ENCODE measurements at regions not wholly inside any gene's neighbourhood (a gene's known extent, or its start where the extent isn't known, plus 50 kb on each side); places are given as distances from the start of the nearest gene placed in this dataset.
"Not testable (repeated sequence)": the region's sequence is repeated elsewhere in the genome, so short reads cannot be mapped to it uniquely, and the experiment has no call there.

DNA sequence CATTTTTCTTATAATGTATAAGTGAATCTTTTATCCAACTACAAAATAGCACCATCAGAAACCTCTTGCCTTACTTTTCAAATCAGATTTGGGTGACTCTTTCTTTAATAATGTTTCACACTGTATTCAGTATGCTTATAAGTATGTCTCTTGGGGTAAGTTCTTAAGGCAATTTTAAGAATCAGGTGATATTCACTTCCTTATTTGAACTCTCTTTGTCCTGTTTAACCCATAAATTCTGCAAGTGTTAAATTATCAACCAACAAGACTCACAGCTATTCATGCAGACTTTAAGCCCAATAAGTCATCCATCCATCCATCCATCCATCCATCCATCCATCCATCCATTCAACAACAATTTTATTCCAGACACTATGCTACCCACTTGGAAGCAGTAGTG lies 142.7 kb upstream of the FBXL17 start:
- no peak for DNase-seq

DNA sequence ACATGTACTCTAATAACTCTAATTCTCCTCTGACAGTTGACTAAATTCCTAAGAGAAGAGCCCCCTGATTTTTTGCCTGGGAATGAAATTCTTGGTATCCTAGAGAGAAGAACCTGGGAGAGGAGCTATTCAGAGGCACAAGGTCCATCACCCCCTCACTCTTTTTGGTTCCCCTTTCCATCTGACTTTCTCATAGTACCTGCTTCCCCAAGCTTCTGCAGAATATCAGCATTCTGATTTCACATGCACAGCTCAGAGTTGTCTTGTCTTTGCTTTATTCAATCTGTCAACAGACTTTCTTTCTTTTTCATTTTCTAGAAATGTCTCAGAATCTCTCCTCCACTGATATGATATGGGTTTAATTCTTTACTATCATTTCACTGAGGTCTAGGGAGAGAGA lies 141.5 kb upstream of the FBXL17 start:
- DNase-seq, result no peak

DNA sequence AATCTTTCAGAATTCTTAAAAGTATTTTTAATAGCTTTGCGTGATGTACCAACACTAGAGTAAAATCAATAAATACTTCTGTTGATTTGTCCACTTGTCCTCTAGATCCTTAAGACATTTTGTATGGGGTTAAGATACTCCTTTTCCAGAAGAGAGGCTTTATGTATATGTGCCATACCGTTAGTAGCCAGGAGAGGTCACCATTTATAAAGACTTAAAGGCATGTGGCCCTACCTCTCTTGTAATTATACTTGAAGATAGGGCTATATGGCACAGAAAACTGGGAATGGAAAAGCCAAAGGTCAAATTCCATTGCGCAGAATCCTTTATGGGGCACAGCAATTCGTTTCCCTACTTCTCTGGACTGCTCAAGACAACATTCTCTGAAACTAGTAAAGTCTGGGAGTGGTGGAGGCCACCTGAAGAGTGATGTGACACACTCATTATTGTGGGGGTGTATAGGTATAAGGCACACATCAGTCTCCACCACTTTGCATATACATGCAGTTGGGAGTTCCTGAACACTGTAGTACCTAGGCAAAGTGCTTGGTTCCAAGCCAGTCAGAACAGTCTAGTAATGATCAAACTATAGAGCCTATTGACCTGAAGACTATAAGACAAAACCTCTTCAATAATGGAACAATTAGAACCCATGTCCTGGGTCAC lies 140.1 kb upstream of the FBXL17 start:
- DNase-seq, result peak; percentile 78

DNA sequence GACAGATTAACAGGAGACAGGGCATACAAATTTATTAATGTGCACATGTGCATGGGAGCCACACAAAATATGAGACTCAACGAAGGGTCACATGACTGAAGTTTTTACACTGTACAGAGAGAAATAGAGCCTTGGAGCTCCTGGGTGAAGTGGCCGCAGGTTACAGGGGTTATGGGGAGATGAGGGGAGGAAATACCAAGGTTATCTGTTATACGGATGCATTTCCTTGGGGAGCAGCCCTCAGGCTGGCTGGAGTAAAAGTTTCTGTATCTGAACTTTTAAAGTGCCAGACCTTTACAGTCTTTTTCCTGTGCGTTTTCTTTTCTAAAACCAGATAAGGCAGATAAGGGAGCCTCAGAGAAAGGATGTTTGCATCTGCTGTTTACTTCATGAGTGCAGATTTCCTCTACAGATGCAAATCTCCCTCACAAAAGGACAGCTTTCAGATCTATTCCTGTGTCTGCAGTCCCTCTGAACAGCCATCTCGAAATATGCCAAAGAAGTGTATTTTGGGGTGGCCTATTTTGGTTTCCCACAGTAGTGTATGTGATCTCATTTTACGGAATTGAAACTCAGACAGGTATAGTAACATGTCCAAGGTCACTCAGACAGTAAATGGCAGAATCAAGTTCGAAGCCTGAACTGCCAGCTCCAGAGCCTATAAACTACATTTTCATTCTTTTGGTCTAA lies 139.3 kb upstream of the FBXL17 start:
- DNase-seq, result no peak

DNA sequence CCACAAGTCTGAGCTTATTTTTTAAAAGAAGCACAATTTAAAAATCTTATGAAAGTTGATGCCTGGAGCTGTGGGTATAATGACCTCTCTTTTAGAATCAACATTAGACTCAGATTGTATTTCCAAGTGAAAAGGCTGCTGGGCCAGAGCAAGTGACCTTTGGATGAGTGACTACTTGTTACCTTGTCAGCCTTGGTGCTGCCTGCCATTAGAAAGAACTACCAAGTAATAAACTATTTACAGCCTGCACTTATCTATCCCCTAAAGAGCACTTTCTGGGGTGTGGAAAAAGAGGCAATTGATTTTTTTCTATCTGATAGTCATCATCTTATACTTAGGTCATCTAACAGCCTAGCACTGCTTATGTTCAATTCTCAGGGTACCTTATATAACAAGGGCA lies 134.9 kb upstream of the FBXL17 start:
- DNase-seq, result no peak

DNA sequence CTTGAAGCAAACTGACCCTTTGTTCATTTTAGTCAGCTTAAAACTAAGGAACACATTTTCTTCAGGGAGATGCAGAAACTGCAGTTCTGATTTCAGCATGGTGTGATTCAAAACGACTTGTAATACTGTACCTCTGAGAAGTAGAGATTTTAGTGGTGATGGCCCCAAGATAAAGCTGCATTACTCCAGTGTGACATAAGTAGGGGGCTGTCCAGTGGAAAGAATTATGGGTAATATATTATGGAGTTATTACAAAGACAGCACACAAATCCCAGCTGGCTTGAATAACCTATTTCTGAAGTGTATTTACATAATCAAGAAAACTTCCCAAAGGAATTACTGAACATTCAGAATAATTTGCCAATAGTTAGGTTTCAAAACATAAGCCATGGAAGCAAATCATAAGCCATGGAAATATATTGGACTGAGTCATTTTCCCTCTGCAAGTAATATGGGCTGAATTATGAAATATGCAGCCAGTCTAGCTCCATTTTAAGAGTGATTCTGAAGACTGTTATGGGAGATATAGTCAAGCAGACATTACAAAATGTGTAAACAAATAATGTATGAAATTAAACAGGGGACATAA lies 133.7 kb upstream of the FBXL17 start:
- DNase-seq, result no peak

DNA sequence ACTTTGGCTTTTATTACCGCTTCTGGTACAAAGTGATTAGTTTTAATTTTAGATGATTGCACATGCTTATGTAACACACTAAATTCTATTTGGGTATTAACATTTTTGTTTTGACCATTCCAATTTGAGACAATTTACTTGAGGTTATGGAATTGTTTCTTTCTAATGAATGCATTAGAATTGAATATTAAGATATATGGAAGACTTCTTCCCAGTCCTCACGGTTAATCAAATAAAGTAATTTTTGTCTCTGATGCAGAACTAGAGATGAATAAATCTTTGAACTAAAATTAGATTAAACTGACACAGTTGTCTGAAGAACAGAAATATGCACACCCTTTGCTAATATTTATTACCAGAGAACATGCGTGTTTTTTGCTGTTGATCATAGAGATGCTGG lies 127.1 kb upstream of the FBXL17 start:
- no peak for DNase-seq

DNA sequence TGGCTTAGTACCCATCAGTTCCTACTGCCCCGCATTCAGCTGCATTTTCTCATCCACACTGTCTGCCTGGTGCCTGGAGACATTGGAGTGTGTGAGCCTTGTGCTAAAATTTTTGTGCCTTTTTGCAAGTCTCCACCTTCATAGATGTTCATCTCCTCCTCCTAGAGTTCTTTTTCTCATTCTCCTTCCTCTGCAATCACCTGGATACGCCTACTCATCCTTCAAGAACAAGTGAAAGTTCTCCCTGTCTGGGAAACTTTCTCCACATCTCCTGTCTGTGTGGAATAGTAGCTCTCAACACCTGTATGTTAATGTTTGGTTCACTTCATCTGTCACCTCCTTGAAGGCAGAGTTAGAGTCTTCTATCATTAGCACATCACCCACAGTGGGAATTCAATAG lies 125.7 kb upstream of the FBXL17 start:
- no peak for DNase-seq

DNA sequence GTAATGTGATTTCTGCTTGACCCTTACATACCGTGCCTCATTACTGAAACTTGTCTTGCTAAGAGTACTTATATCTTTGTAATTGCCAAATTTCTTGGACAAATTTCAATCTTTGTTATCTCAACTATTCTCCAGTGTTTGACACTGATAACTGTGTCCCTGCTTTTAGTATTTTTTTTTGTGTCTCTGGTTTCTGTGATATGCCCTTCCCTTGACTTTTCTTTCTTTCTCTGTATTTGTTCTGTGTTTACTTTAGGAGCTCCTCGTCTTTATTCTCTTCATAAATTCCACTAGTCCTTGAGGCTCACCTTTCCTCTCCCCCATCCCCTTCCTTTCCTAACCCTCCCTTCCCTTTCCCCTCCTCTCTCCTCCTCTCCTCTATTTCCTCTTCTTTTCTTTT lies 123.7 kb upstream of the FBXL17 start:
- DNase-seq, result peak; percentile 56

DNA sequence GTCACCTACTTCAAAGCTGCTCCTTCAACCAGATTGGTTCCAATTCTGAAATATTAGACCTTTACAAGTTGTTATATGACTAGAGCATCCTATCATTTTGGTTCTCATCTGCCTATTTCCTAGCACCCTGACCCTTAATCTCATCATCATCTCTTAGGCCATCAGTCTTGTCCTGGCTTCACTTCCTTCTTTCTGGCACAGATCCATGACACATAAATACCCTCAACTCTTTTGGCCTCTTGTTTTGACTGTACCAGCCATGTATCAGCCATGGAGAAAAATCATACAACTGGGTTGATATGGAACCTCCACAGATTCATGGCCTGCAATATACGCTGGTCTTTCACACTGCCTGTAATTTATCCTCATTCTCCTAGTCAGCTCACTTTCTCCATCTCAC lies 123.1 kb upstream of the FBXL17 start:
- DNase-seq, result no peak

DNA sequence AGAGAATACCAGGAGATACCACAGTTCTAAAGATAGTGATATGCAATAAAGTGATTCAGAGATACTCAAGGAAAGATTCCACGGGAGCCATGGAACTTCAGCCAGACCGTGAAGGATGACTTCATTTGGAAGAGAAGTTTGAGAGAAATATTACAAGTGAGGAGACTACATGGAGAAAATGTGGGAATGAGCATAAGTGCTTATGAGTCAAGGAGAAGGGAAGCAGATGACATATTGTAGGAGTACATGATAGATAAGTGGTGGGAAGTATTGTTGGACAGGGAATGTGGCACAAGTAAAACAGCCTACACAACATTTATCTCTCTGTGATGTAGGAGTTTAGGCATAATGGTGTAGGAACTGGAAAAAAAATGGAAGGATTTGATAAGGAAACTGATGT lies 122.1 kb upstream of the FBXL17 start:
- DNase-seq, result no peak

DNA sequence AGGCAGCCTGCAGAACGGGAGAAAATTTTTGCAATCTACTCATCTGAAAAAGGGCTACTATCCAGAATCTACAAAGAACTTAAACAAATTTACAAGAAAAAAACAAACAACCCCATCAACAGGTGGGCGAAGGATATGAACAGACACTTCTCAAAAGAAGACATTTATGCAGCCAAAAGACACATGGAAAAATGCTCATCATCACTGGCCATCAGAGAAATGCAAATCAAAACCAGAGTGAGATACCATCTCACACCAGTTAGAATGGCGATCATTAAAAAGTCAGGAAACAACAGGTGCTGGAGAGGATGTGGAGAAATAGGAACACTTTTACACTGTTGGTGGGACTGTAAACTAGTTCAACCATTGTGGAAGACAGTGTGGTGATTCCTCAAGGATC lies 113.7 kb upstream of the FBXL17 start:
- not testable (repeated sequence) for DNase-seq

DNA sequence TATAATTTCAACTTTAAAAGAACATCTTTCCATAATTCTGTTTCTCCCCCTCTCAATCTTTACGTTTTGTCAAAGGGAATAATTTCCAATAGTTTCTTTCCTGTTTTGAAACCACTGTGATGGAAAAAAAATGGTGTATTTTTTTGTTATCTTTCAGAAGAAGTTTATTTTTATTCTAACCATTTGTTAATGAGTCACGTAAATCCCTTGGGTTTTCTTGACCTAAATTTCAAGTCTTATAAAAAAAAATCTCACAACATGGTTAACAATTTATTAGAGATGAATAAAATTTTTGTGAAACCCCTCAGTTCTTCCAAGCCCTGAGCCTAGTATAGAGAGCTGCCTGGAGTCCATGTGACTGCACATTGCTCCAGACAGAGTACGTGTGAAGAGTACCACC lies 106.1 kb upstream of the FBXL17 start:
- DNase-seq, result no peak

DNA sequence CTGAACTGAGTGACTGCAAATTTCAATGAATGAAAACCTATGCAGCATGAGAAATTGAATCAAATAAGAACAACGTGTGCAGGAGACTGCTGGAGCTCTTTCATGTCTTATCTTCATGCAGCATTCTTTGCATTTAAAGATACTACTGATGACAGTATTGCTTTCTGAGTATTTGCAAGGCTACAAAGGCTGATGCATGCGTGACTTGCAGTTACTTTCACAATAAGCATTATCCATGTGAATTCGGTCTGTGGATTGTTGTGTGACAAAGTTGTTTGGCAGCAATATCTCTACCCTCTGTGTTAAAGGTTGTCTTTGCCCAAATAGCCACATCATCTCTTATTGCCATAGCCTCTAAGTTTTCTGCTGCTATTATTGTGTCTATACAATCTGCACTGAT lies 102.1 kb upstream of the FBXL17 start:
- no peak for DNase-seq

DNA sequence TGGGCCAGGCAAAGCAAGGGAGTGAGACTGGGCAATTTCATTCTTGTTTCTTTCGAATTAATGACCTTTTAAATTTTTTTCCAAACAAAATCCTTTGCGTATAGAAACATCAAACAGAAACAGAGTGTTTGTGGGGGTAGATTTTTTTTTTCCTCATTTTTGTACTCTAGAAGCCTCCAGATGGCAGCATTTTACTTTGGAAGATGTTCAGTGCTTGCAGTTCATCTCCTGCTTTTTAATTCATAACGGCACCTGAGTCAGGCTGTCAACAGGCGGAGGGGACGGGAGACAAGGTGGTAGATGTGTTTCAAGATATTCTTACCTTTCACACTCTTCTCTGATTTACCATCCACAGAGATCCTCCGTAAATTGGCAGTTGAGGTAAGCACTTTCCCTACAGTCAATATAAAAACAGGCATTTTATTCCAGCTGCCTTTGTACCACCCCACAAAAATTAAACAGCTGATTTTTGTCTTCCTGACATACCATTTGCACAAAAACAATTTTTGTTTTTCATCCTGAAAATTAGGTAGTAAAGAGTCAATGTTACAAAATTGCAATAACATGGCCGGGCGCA lies 99.5 kb upstream of the FBXL17 start:
- peak; percentile 54 for DNase-seq

DNA sequence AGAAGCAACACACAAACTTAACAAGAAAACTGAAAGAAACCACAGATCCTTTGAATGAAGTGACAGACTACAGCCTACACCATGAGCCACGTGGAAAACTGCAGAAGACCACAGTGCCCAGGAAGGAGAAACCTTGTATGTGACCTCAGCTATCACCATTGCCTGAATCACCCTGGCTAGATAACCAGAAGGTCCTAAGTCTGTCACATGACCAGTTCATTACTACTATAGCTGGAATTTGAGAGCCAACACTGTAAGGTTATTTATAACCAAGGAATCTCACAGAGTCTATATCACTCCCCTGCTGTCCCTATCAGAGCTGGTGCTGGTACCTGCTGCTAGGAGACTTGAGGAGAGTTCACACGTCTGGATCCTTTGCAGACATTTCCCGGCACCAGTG lies 90.3 kb upstream of the FBXL17 start:
- DNase-seq, result peak; percentile 5

DNA sequence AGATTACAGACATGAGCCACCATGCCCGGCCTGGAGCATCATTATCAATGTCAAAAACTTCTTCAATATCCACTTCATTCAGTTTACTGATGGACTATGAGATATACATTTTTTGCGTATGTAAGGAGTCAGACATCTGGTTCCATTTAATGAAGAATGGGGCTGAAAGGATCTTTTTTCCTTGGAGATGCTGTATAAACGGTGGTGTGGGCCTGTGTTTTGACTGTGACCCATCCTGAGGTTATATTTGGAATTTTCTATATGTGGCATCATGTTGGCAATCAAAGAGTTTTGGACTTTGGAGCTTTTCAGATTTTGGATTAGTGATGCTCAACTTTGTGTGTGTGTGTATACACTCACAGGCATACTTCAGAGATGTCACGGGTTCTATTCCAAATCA lies 85.7 kb upstream of the FBXL17 start:
- DNase-seq, result no peak

DNA sequence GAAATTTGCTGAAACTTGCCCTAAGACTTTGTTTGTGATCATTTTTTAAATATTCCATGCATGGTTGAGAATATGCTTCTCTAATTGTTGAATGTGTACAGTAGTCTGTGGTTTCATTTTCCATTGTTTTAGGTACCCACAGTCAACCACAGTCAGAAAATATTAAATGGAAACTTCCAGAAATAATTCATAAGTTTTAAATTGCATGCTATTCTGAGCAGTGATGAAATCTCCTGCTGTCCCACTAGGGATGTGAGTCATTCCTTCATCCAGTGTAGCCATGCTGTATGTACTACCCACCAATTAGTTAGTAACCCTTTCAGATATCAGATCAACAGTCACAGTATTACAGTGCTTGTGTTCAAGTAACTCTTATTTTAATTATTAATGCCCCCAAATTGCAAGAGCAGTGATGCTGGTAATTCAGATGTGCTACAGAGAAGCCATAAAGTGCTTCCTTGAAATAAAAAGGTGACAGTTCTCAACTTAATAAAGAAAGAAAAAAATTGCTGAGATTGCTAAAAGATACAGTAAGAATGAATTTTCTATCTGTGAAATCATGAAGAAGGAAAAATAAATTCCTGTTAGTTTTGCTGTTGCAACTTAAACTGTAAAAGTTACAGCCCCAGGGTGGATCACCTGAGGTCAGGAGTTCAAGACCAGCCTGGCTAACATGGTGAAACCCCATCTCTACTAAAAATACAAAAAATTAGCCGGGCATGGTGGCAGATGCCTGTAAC lies 79.9 kb upstream of the FBXL17 start:
- DNase-seq, result no peak

DNA sequence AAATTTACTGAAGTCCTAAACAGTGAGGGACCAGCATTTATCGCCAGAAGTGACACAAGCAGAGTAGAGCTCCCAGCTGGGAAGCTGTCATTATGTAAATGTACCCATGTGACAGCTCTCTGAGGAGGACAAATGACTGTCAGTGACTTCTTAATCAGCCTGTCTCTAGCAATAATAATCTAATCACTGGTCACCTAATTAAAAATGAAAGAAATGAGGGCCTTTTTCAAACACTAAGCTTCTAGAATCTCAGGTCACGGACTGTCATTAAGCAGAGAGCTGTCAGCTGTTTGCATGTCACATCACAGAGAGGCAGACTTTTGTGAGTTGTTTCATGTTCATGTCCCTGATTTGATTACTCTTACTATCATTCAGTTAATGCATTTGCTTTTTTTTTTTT lies 77.9 kb upstream of the FBXL17 start:
- no peak for DNase-seq

DNA sequence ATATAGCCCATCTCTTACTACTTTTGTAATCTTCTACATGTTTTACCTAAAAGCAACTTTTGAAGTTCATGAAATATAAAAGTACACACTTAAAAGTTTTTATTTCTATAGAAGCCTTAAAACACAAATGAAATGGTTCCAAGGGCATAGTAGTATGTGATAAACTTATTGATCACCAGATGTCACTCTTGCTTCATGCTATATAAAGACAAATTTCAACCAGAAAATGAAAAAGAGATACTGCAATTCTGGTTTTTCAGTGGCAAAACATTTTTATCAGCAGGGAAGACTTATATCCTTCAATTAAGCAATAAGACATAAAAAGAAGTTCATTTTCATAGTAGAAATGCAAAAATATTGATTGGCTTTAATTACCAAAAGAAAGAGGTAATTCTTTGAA lies 69.4 kb upstream of the FBXL17 start:
- no peak for DNase-seq

DNA sequence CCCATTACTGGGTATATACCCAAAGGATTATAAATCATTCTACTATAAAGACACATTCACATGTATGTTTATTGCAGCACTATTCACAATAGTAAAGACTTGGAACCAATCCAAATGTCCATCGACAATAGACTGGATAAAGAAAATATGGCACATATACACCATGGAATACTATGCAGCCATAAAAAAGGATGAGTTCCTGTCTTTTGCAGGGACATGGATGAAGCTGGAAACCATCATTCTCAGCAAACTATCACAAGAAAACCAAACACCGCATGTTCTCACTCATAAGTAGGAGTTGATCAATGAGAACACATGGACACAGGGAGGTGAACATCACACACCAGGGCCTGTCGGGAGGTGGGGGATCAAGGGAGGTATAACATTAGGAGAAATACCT lies 62.2 kb upstream of the FBXL17 start:
- DNase-seq, result not testable (repeated sequence)

DNA sequence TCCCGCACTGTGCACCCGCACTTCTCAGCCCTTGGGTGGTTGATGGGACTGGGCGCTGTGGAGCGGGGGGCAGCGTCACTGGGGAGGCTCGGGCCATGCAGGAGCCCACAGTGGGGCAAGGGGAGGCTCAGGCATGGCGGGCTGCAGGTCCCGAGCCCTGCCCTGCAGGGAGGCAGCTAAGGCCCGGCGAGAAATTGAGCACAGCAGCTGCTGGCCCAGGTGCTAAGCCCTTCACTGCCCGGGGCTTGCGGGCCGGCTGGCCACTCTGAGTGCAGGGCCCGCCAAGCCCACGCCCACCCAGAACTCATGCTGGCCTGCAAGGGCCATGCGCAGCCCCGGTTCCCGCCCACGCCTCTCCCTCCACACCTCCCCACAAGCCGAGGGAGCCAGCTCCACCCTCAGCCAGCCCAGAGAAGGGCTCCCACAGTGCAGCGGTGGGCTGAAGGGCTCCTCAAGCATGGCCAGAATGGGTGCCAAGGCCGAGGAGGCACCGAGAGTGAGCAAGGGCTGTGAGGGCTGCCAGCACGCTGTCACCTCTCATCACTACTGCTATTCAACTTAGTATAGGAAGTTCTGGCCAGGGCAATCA lies 60.3 kb upstream of the FBXL17 start:
- DNase-seq, result not testable (repeated sequence)

DNA sequence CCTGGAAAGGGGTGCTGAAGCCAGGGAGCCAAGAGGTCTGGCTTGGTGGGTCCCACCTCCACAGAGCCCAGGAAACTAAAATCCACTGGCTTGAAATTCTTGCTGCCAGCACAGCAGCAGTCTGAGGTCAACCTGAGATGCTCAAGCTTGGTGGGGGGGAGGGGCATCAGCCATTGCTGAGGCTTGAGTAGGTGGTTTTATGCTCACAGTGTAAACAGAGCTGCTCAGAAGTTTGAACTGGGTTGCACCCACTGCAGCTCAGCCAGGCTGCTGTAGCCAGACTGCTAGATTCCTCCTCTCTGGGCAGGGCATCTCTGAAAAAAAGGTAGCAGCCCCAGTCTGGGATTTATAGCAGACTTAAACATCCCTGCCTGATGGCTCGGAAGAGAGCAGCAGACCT lies 55.5 kb upstream of the FBXL17 start:
- no peak for DNase-seq

Data from hematopoietic multipotent progenitor cell treated with erythropoietin and hydrocortisone succinate and interleukin-3 and kit ligand, for 8 days (in vitro differentiated cells).